ENCODE measurements at regions not wholly inside any gene's neighbourhood (a gene's known extent, or its start where the extent isn't known, plus 50 kb on each side); places are given as distances from the start of the nearest gene placed in this dataset.

DNA sequence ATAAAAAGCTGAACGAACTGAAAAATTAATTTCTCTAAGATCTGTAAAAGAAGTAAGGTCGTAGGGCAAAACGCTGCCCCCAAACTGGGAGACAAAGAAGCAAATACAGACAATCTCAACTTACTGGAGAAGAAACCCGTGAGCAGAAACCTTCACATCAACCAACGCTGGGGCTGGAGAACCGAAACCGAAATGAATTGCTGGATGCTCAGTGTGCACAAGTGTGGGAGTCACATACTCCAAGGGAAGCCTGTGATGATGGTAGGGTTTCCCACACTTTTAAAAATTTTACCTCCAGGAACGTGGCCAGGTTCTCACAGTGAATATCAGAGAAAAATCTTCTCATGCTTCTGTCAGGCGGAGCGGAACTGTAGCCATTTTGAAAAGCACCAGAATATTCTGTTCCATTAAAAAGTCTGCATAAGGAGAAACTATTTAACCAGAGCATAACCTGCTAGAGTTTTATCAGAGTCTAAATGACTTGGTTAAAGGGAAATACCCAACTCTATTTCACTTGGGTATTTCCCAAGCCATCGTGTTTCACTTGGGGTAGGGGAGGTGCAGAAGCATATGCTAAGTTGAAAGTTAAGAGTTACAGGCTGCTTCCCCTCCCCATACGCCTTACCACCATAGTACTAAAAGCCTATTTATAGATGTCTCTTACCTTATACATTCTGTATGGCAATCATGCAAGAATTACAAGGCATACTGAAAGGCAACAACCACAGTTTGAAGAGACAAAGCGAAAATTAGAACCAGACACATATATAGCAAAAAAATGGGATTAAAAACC is 110.5 kb upstream of the SLITRK1 start:
- no peak for DNase-seq (ENCODE audit: low read depth, low spot score)
- H3K4me3 ChIP-seq (ENCODE audit: low read length), result no peak overlapping the region

DNA sequence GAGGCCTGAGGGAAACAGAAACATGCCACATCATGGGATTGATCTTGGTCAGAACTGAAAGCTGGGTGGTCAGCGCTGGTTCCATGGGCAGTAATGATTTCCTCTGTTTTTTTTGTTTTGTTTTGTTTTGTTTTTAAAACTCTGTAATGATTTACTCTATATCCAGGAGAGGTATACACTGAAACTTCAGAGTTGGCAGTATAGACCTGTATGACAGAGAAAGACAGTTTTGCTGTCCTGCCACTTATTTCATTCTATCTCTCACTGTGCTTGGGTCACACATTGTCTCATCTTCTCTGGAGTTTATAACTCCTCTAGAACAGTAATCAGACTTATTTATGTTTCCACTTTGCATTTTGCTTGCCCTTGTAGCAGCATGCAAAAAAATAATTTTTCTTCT is 105.1 kb upstream of the SLITRK1 start:
- H3K4me3 ChIP-seq (ENCODE audit: low read length), result no peak overlapping the region
- no peak for DNase-seq (ENCODE audit: low read depth, low spot score)

DNA sequence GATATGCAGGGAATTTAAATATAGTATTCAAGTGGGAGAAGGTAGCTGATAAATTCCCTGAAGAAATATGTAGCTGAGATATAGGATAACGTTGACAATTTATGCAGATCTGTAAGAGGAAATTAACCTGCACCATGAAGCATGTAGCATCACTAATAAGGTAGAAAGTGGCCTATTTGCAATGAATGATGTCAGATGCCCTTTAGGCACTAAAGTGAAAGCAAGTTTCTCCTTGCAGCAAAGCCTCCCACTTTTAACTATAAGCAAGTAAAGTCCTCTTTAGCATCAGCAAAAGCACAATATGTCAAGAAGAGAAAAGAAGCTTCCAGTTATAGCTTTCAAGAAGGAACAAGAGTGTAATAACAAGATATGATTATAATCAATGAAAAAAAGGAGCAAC is 102.5 kb upstream of the SLITRK1 start:
- no peak overlapping the region for H3K4me3 ChIP-seq (ENCODE audit: low read length)
- no peak for DNase-seq (ENCODE audit: low read depth, low spot score)

DNA sequence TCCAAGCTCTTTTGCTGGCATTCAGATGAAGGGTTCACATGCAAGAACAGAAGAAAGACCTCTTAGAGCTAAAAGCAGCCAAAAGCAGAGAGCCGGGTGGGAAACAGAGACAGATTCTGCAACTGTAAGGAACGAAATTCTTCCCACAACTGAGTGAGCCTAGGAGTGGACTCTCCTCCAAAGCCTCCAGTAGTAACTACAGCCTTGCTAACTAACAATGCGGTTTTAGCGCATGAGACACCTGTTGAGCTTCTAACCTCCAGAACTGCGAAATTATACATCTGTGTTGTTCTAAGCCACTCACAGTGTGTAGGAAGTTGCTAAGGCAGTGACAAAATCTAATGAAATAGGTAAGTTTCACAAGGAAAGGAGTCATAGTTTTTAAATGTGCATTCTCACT is 98.1 kb upstream of the SLITRK1 start:
- DNase-seq (ENCODE audit: low read depth, low spot score), result no peak
- no peak overlapping the region for H3K4me3 ChIP-seq (ENCODE audit: low read length)

DNA sequence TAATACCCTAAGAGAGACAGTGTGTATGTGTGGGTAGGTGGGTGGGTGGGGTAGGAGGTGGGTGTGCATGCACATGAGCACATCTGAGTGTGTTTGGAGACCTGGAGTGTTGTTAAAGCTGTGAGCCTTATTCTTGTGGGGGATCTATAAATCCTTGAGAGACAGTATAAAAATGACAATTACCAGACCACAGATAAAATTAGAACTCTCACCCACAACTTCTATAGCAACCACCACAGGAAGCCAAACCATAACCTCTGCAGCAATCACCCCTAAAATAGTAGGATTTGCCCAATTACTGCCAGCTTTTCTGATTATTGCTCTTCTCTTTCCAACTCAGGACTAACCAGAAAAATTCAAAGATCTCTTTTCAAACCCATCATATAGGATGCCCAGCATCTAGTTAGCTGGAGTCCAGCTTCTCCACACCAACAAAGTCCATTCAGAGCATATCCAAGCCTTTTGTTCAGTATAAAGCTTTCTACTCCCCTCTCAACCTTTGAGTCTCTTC is 93.4 kb upstream of the SLITRK1 start:
- no peak for DNase-seq (ENCODE audit: low read depth, low spot score)
- no peak overlapping the region for H3K4me3 ChIP-seq (ENCODE audit: low read length)

DNA sequence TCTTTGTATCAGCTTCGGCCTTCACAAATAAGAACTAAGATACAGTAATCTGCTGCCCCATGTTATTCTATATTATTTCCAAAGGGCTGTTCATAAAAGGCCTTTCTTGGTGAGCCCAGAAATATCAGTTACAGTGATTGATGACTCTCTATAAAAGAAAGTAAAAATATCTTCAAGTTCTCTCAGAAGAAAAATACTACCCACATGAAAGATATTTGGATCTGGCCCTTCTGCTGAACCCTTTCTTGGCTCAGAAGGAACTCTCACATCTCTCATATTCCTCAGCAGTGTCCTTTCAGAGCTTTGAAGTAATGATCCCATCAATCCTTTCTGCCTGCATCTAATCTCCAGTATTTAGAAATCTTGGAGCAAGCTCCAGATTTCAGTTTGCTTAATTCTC is 76.3 kb upstream of the SLITRK1 start:
- no peak overlapping the region for H3K4me3 ChIP-seq (ENCODE audit: low read length)
- no peak for DNase-seq (ENCODE audit: low read depth, low spot score)

DNA sequence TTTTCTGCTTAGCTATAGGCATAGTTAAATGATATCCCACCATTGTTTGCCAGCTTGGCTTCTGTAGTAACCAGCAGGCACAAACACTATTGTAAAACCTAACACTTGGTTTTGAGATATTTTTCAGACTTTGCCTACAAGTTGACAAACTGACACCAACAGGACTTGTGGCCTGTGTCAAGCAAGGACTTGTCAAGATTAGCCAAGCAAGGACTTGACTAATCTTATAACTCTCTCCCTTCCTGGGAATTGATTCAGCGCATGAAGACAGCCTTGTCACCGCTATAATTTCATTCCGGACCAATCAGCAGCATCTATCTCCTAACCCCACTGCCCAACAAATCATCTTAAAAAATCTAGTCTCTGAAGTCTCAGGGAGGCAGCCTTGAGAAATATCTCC is 72.7 kb upstream of the SLITRK1 start:
- H3K4me3 ChIP-seq (ENCODE audit: low read length), result no peak overlapping the region
- DNase-seq (ENCODE audit: low read depth, low spot score), result no peak

DNA sequence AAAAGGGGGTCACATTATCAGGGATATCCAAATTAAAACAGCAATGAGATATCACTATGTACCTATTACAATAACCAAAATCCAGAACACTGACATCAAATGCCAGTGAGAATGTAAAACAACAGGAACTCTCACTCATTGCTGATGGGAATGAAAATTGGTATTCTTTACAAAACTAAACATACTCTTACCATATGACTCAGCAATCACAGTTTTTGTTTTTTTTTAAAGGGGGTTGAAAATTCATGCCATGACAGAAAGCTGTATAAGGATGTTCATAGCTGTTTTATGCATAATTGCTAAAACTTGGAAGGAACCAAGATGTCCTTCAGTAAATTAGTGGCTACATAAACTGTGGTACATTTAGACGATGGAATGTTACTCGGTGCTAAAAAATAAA is 71.6 kb upstream of the SLITRK1 start:
- no peak for DNase-seq (ENCODE audit: low read depth, low spot score)
- no peak overlapping the region for H3K4me3 ChIP-seq (ENCODE audit: low read length)

DNA sequence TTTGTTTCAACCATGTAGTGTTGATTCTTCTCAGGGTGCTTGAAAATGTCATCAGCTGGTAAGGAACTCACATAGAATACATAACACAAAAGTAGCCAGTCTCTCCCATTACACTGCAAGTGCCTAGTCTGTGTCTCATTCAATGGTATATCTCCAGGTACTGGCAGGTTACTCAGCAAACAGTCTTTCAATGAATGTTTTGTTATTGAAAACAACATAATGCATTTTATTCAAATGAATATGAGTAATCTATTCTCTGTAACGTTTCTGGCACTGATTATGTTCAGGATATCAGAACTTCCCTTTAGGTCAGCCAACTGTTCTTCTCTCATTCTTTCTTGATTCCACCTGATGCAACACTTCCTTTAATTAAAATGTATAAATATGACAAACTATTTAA is 68.0 kb upstream of the SLITRK1 start:
- no peak for DNase-seq (ENCODE audit: low read depth, low spot score)
- H3K4me3 ChIP-seq (ENCODE audit: low read length), result no peak overlapping the region

DNA sequence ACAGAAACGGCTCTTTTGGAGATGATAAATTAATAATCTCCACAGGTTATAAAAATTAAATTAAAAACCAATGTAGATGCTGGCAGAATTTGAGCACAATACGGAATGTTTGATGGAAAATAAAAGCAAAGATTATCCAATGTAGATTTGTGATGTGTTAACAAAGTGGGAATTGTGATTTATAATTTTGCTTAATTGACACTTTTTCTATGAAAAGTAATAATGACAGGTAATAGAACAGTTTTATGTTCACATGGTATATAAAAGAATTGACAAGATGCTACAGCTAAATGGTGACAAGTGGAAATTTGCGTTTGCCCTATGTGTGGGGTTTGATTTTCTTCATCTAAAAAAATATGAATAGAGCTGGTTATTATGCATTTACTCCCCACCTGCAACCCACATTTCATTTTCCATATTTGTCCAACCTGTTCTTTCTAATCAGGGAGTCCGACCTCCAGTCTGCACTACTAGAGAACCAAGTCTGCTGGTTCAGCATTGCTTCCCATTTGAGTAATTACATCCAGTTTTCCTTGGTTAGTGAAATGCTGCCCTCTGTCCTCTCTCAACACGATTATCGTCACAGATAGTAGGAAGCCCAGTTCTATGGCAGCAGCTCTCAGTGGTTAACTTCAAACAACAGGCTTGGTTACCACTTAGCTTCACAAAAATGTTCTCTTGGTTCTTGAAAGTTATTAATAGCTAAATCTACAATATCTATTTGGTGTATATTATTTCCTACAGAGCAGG is 61.4 kb upstream of the SLITRK1 start:
- no peak overlapping the region for H3K4me3 ChIP-seq (ENCODE audit: low read length)
- no peak for DNase-seq (ENCODE audit: low read depth, low spot score)

DNA sequence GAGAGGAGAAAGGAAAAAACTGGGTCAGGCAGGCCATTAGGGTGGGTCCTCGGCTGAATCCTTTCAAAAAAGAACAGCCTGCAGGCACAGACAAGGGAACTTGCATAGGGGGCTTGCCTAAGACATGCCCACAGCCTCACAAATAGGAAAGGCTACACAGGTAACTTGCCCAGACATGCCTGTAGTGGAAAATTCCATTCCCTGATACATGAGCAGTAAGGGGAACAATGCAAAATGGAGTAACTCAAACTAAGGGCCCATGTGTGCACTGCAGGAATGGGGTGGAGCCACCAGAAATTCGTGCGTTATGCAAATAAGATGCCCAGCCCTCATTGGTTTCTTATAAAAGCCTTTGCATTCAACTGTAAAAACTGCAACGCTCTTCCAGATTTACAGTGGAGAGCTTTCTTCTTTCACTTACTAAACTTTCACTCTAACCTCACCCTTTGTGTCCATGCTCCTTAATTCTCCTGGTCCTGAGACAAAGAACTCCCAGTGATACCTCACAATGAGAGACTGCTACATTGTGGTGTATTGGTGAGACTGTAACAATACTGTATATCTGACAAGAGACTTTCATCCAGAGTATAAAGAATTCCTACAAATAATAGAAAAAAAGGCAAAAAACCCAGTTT is 59.5 kb upstream of the SLITRK1 start:
- no peak for DNase-seq (ENCODE audit: low read depth, low spot score)
- no peak overlapping the region for H3K4me3 ChIP-seq (ENCODE audit: low read length)

DNA sequence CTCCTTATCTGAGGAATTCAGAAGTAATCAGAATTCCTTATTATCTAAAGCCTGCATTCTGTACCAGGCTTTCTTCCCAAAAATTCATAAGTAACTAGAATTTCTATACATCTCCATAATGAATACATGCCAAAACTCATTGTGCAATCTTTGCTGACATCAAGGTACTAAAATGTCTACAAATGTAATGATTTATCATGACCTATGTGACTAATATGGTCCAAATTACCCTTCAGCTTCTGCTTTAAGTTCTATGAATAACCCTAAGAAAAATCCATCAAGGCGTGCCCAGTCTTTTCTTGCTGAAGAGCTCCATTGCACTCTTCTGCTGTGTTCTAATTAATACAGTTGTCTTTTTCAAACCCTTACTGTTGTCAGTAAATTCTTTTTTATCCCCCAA is 58.5 kb upstream of the SLITRK1 start:
- DNase-seq (ENCODE audit: low read depth, low spot score), result no peak
- no peak overlapping the region for H3K4me3 ChIP-seq (ENCODE audit: low read length)

DNA sequence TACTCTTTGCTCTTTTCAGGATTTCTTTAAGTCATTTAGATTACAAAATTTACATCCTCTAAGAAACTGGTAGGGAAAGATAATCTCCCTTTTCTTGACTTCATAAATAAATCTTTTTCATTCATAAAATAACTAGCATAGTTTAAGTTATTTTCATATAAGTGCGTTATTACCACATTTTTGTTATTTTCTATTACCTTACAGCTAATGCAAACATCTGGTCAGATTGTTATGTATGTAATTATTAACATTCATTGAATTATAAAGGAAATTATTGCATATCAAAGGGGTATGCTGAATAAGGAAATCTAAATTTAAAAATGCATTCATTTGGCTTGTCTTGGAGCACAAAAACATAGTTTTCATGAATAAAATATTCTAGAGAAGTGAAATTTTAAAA is 55.3 kb upstream of the SLITRK1 start:
- no peak for DNase-seq (ENCODE audit: low read depth, low spot score)
- no peak overlapping the region for H3K4me3 ChIP-seq (ENCODE audit: low read length)

DNA sequence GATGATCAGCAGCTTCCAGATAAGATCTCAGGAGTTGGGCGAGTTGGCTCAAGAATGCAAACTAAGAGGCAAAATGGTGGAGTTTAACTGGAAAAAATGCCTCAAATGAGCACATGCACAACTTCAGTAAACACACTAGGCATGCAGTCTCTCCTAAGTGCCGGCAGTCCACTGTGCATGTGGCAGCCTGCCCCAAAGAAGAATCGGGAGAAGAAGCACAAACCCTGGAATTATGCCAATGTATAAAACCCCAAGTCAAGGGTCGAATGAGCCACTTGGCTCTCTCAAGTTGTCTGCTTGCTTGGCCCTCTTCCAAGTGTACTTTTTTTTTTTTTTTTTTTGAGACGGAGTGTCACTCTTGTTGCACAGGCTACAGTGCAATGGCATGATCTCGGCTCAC is 53.3 kb upstream of the SLITRK1 start:
- no peak overlapping the region for H3K4me3 ChIP-seq (ENCODE audit: low read length)
- DNase-seq (ENCODE audit: low read depth, low spot score), result no peak

Data from Jurkat, Clone E6-1 (cell line).